ENCODE measurements at regions not wholly inside any gene's neighbourhood (a gene's known extent, or its start where the extent isn't known, plus 50 kb on each side); places are given as distances from the start of the nearest gene placed in this dataset.

DNA sequence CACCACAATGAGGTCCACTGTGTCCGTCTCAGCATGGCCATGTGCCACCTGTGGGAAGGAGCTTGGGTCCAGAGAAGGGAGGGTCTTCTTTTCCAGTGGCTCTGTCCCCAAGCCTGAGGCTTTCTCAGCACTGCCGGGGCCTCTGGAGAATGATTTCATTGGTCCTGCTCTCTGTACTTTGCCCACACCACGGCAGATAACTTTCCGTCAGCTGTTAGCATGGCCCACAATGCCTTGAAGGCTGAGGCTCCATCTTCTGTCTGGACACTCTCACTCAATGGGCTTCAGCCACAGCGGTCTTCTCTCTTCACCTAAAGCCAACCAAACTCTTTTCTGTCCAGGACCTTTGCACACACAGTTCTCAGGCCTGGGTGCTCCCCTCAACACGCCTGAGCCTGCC lies 192.5 kb downstream of the CXCL12 start:
- no peak for TF ChIP-seq GTF2F1 (IDR thresholded peaks at IDR 0.05; ENCODE audit: borderline replicate concordance, low read depth, low read length)
- TF ChIP-seq CTCF (IDR thresholded peaks at IDR 0.05; ENCODE audit: control extremely low read depth in 1 of 3, insufficient read depth in 1 of 3, low read depth in 1 of 3, low read length in 3 of 3) = no peak
- no peak for TF ChIP-seq CEBPB (IDR thresholded peaks at IDR 0.05; ENCODE audit: low read depth, low read length)
- TF ChIP-seq TCF12 (IDR thresholded peaks at IDR 0.05; ENCODE audit: low read depth, low read length) = no peak
- TF ChIP-seq POLR2A (IDR thresholded peaks at IDR 0.05; ENCODE audit: control extremely low read depth in 1 of 2, low read depth in 2 of 2, low read length in 2 of 2) = no peak
- no peak for TF ChIP-seq EP300 (IDR thresholded peaks at IDR 0.05; ENCODE audit: borderline replicate concordance in 1 of 2, low read depth in 2 of 2, low read length in 2 of 2)
- TF ChIP-seq NANOG (IDR thresholded peaks at IDR 0.05; ENCODE audit: insufficient read depth, low read depth, low read length, poor library complexity, severe bottlenecking) = no peak
- TF ChIP-seq FOSL1 (IDR thresholded peaks at IDR 0.05; ENCODE audit: insufficient read depth, low read depth, low read length) = no peak
- TF ChIP-seq, protein P1, sequence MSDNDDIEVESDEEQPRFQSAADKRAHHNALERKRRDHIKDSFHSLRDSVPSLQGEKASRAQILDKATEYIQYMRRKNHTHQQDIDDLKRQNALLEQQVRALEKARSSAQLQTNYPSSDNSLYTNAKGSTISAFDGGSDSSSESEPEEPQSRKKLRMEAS (IDR thresholded peaks at IDR 0.05) = no peak
- TF ChIP-seq JUN (IDR thresholded peaks at IDR 0.05; ENCODE audit: low read depth, low read length) = no peak
- no peak for TF ChIP-seq SAP30 (IDR thresholded peaks at IDR 0.05; ENCODE audit: insufficient read depth, insufficient replicate concordance, low read length)
- no peak for TF ChIP-seq TAF1 (IDR thresholded peaks at IDR 0.05; ENCODE audit: low read depth, low read length)
- no peak for TF ChIP-seq SP2 (IDR thresholded peaks at IDR 0.05; ENCODE audit: low read length)
- TF ChIP-seq POLR2AphosphoS5 (IDR thresholded peaks at IDR 0.05; ENCODE audit: low read depth, low read length) = no peak

All from H1 (cell line).